Endothelial cell of umbilical vein (primary cell): ENCODE measurements at regions not wholly inside any gene's neighbourhood (a gene's known extent, or its start where the extent isn't known, plus 50 kb on each side); places are given as distances from the start of the nearest gene placed in this dataset.

ENCODE experiments used
- BruUV-seq: library from RNA; stranded (reverse); fragments of 400-500 nt; replicated peaks from 2 replicates; lab custom pipeline; 2021; lab: Mats Ljungman, UMichigan
- CTCF ChIA-PET: fragments of 300-600, 350-600 bp; sonication (Branson Sonifier 250); formaldehyde crosslinking; loops from one replicate; lab custom pipeline; 2021; ENCODE audit warnings: antibody characterized with exemption, inconsistent platforms; lab: Charles Lee
- POLR2A ChIA-PET: fragments of 300-600, 350-600 bp; sonication (Branson Sonifier 250); formaldehyde crosslinking; loops from one replicate; lab custom pipeline; 2021; ENCODE audit warnings: antibody characterized with exemption, inconsistent platforms; lab: Charles Lee
- DNase-seq: peaks from one replicate; pipeline ENCODE4 v3.0.0-alpha.2; 2011; ENCODE audit warnings: low read depth, low spot score
- FAIRE-seq: peaks from 2 replicates; lab custom pipeline; 2011; peaks lifted over from hg19 to GRCh38; lab: Jason Lieb, UNC
- H2AFZ ChIP-seq: 2 replicates; pipeline ENCODE4 v1.6.0; 2012; ENCODE audit warnings: low read depth, low read length, control low read depth, inconsistent platforms
- H3K27ac ChIP-seq: 2 replicates; pipeline ENCODE4 v1.5.1; 2011; ENCODE audit warnings: low read depth, mild to moderate bottlenecking, control low read depth, low read length, moderate library complexity; ENCODE audit not compliant: insufficient read depth
- H3K27me3 ChIP-seq, 2 experiments: 2 replicates each; pipeline versions ENCODE4 v1.6.0 to v1.6.1; 2011; ENCODE audit warnings: low read length in 2 of 2, mixed read lengths in 1 of 2; ENCODE audit not compliant: control insufficient read depth in 2 of 2, insufficient read depth in 2 of 2
- H3K36me3 ChIP-seq, 2 experiments: 2 replicates in 1 of 2; 3 replicates in 1 of 2; pipeline ENCODE4 v1.5.1; 2011; ENCODE audit warnings: low read length in 2 of 2, mild to moderate bottlenecking in 1 of 2, moderate library complexity in 1 of 2; ENCODE audit not compliant: control insufficient read depth in 2 of 2, insufficient read depth in 2 of 2; ENCODE audit errors: extremely low read depth in 1 of 2
- H3K4me1 ChIP-seq: 3 replicates; pipeline ENCODE4 v1.5.1; 2011; ENCODE audit warnings: mild to moderate bottlenecking, low read length; ENCODE audit not compliant: control insufficient read depth, insufficient read depth; ENCODE audit errors: extremely low read depth
- H3K4me2 ChIP-seq: 2 replicates; pipeline ENCODE4 v1.6.1; 2011; ENCODE audit warnings: low read length, control low read depth, mixed read lengths; ENCODE audit not compliant: insufficient read depth
- H3K4me3 ChIP-seq, 3 experiments: fragments of 200-600 bp in 1 of 3; sonication (generic), shearing (Covaris generic) in 1 of 3; replicated peaks in 1 of 3; 2 replicates each; pipeline ENCODE4 v1.5.1; 2011 to 2016; ENCODE audit warnings: control low read depth in 3 of 3, low read length in 3 of 3, mild to moderate bottlenecking in 2 of 3, inconsistent platforms in 1 of 3, low read depth in 1 of 3, moderate library complexity in 1 of 3; ENCODE audit not compliant: insufficient read depth in 1 of 3
- H3K79me2 ChIP-seq: 2 replicates; pipeline ENCODE4 v1.6.0; 2012; ENCODE audit warnings: low read length, inconsistent platforms; ENCODE audit not compliant: control insufficient read depth, insufficient read depth
- H3K9ac ChIP-seq: replicated peaks from 2 replicates; pipeline ENCODE3; 2011; ENCODE audit warnings: low read length, control low read depth; ENCODE audit not compliant: insufficient read depth; ENCODE audit errors: extremely low read depth
- H3K9me1 ChIP-seq: replicated peaks from 3 replicates; pipeline ENCODE4 v1.6.0; 2011; ENCODE audit warnings: mild to moderate bottlenecking, low read length; ENCODE audit not compliant: control insufficient read depth, insufficient read depth; ENCODE audit errors: extremely low read depth
- H3K9me3 ChIP-seq: replicated peaks from 2 replicates; pipeline ENCODE4 v1.5.1; 2012; ENCODE audit warnings: low read length, inconsistent platforms; ENCODE audit not compliant: control insufficient read depth, insufficient read depth
- H4K20me1 ChIP-seq: replicated peaks from 2 replicates; pipeline ENCODE3; 2011; ENCODE audit warnings: mild to moderate bottlenecking, low read length; ENCODE audit not compliant: control insufficient read depth, insufficient read depth; ENCODE audit errors: extremely low read depth
- CTCF ChIP-seq, 2 donors: IDR thresholded peaks; 1 replicate in 1 of 2; 2 replicates in 1 of 2; pipeline ENCODE4 v1.5.1; 2011; ENCODE audit warnings: low read length in 2 of 2, mild to moderate bottlenecking in 2 of 2, moderate library complexity in 2 of 2, control low read depth in 1 of 2, inconsistent platforms in 1 of 2, low read depth in 1 of 2; ENCODE audit not compliant: insufficient read depth in 1 of 2; ENCODE audit errors: extremely low read depth in 1 of 2
- EZH2 ChIP-seq: IDR thresholded peaks from 2 replicates; pipeline ENCODE4 v1.6.1; 2012; ENCODE audit warnings: borderline replicate concordance, low read depth, mild to moderate bottlenecking, moderate library complexity, low read length, inconsistent platforms; ENCODE audit not compliant: severe bottlenecking
- FOS ChIP-seq: IDR thresholded peaks from 2 replicates; pipeline ENCODE4 v1.6.1; 2011; ENCODE audit warnings: mild to moderate bottlenecking, low read length, moderate library complexity, borderline replicate concordance; ENCODE audit not compliant: insufficient read depth
- GATA2 ChIP-seq: IDR thresholded peaks from 2 replicates; pipeline ENCODE4 v1.7.0; 2011; ENCODE audit warnings: low read depth, mild to moderate bottlenecking, moderate library complexity, mixed read lengths, low read length; ENCODE audit not compliant: insufficient read length, insufficient read depth
- JUN ChIP-seq: IDR thresholded peaks from 2 replicates; pipeline ENCODE4 v1.6.1; 2011; ENCODE audit warnings: borderline replicate concordance, low read depth; ENCODE audit not compliant: insufficient read length, insufficient read depth
- MAX ChIP-seq: IDR thresholded peaks from 2 replicates; pipeline ENCODE4 v1.6.1; 2011; ENCODE audit not compliant: insufficient read depth, insufficient read length
- MYC ChIP-seq: IDR thresholded peaks from one replicate; pipeline ENCODE4 v1.6.1; 2011; ENCODE audit warnings: mild to moderate bottlenecking, low read depth, low read length
- POLR2A ChIP-seq: IDR thresholded peaks from 2 replicates; pipeline ENCODE4 v1.6.1; 2012; ENCODE audit warnings: low read depth, mild to moderate bottlenecking, control low read depth, low read length
- POLR2AphosphoS5 ChIP-seq: IDR thresholded peaks from 2 replicates; pipeline ENCODE4 v1.6.1; 2012; ENCODE audit warnings: low read depth, mild to moderate bottlenecking, control low read depth, low read length, moderate library complexity; ENCODE audit not compliant: insufficient read depth
- dilution Hi-C: fragments of 300-500 bp; cut with MboI; formaldehyde crosslinking; loops from one replicate; pipeline ENCODE4 v1.15.0; 2019; ENCODE audit warnings: low sequenced_read_pairs; ENCODE audit not compliant: extremely low pct_ligation_motif_present
- intact Hi-C: fragments of 100-400 bp; cut with micrococcal nuclease; formaldehyde crosslinking; loops from one replicate; pipeline ENCODE4 v1.10.0; 2022

DNA sequence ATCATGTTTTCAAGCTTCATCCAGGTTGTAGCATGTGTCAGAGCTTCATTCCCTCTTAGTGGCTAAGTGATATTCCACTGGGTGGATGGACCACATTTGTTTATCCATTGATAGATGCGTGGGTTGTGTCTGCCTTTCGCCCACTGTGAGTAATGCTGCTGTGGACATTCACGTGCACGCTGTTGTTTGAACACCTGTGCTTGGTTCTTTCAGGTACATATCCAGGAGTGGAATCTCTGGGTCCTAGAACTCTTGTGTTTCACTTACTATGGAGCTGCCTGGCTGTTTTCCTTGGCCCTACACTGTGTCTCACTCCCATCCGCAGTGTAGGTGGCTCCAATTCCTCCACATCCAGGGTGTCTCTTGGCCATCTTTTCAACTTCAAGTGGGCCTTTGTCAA, 224.2 kb downstream of the C16orf95 start:
- Histone ChIP-seq H3K4me2 (no peak overlapping the region), H3K9me1 (no peaks in the 10 kb centered on the region), H3K4me1 (no peaks in the 10 kb centered on the region), H3K27me3 (peaks cover 3 to 27% of the 10 kb centered on the region in 2 experiments), H3K4me3 (no peak overlapping the region), H2AFZ (no peak overlapping the region), H3K79me2 (no peaks in the 10 kb centered on the region), H3K36me3 (no peaks in the 10 kb centered on the region), H3K27ac (no peak overlapping the region), H3K9me3 (no peaks in the 10 kb centered on the region), H4K20me1 (no peaks in the 10 kb centered on the region), H3K9ac (no peak overlapping the region)
- ChIA-PET POLR2A (no interaction called here), CTCF (no interaction called here)
- FAIRE-seq (no peak), DNase-seq (no peak)
- TF ChIP-seq FOS: no peak
- no peak for TF ChIP-seq POLR2A
- no peak for TF ChIP-seq EZH2
- no peak for TF ChIP-seq JUN
- no peak for TF ChIP-seq MYC
- no peak for TF ChIP-seq POLR2AphosphoS5
- TF ChIP-seq MAX: no peak
- TF ChIP-seq GATA2: no peak
- no peak for TF ChIP-seq CTCF (IDR thresholded peaks at IDR 0.05; ENCODE audit: extremely low read depth in 1 of 2, insufficient read depth in 1 of 2, low read depth in 1 of 2, low read length in 2 of 2)
- intact Hi-C loops (no loop called here), dilution Hi-C loops (no loop called here)
- BruUV-seq: no TSS peak
